Stimulated activated CD4-positive, alpha-beta T cell treated with anti-CD3 and anti-CD28 coated beads, Interleukin-12 subunit alpha, Interleukin-12 subunit beta, amount 100 ng/mL, for 48 hours (primary cell): ENCODE measurements at regions not wholly inside any gene's neighbourhood (a gene's known extent, or its start where the extent isn't known, plus 50 kb on each side); places are given as distances from the start of the nearest gene placed in this dataset.

Experiments used
- DNase-seq, 3 donors: peaks; one replicate each; pipeline ENCODE4 v3.0.0-alpha.2; 2020; ENCODE audit warnings: low read depth in 2 of 3, low spot score in 1 of 3

DNA sequence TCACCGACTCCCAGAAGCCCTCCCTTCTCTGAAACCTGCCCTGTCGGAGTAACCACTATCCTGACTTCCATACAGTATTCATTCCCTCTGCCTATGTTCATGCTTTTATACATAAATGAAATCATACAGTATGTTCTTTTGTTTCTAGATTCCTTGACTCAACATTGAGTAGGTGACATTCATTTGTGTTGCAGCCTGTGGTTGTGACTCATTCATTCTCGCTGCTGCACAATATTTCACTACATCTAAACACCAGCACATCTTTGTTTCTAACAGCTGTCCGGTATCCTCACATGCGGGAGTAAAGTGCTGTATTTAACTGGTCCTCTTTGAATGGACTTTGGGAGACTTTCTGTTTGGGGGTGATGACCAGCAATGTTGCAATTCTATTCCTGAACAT is 135.0 kb upstream of the FOXF1 start:
- DNase-seq = no peak

- no peak for DNase-seq
Observed at GRCh38 chr16:86375851-86376250, 134.5 kb upstream of the FOXF1 start.

GRCh38 chr16:86376837-86377236 is 133.5 kb upstream of the FOXF1 start:
- DNase-seq = no peak

DNA sequence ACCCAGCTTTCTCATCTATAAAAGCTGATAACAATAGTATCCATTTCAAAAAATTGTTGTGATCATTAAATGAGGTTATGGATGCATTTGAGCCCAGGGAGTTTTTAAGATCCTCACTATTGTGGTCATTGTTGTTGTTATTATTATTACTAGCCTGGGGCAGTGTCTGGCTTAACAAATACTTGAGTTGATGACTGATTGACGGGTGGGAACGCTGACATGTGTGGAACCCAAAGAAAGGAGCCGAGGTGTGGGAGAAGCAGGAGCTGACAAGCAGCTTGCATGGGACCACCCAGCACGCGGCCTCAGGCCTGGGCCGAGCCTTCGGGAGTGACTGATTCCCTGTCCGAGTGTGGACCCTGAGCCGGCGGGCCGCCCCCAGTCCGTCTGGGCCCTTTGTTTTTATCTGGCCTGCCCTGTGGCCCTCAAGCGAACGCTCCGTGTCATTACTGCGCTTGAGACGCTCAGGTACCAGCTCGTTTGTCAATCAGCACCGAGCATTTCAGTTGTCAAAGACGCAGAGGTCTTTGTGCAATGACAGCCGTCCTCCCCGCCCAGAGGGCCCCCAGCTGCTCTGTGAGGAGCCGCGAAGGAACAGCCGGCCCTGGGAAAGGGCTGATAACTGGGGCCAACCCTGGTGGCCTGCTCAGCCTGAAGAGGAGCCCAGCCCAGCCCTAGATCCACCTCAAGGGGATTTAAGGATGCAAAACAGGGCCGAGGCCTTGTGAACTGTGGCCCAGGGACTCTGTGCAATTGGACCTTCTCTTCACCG is 132.9 kb upstream of the FOXF1 start:
- no peak for DNase-seq

- no peak for DNase-seq
Observed at GRCh38 chr16:86378128-86378527, 132.2 kb upstream of the FOXF1 start.

DNA sequence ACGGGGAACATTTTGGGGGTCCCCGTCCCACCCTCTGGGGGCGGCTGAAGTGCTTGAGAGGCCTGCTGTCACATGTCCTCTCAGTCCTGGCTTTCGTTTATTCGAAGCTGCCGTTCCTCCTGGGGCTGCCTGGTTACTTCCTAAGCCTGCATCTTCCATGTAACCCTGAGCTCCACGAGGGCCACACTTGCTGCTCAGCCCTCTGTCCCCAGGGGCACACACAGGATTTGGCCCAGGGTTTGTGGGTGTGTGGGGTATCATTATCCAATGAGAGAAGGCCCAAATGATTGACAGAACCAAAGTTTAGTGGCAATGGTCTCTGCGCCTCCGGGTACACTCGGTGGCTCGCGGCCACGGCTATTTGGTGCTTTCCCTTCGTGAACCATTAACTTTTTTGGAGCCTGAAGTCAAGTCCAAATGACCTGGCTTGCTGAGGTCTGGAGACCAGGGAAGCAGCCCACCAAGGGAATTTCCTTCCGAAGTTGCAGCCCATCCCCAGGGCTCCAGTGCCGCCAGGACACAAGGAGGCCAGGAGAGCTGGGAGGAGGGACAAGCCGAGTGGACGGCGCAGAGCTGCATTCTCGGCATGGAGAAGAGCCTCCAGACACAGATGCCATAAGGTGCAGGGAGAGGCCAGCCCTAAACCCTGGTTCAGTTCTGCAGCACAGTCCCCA is 131.4 kb upstream of the FOXF1 start:
- no peak for DNase-seq

DNA sequence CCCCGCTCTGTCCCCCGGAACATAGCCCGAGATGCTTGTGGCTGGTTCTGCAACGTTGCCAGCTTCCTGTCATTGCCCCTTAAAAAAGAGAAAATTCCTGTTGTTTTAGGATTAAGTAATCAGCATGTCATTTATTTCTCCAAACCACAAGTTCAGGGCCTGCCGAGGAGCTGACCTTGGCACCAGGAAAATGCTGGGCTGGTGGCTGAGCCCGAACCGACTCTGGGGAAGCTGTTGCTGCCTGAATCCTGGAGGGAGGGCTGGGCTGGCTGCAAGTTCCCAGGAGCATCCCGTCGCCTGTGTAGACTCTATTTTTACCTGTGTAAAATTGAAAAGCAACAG is 130.9 kb upstream of the FOXF1 start:
- no peak for DNase-seq

GRCh38 chr16:86380030-86380429 is 130.3 kb upstream of the FOXF1 start:
- no peak for DNase-seq

- no peak for DNase-seq
Observed at GRCh38 chr16:86381491-86381890, 128.8 kb upstream of the FOXF1 start.

- DNase-seq = no peak
Observed at GRCh38 chr16:86382067-86382773, 128.1 kb upstream of the FOXF1 start.

- DNase-seq = no peak
Observed at GRCh38 chr16:86382774-86383407, 127.4 kb upstream of the FOXF1 start.

- no peak for DNase-seq
Observed at GRCh38 chr16:86383488-86384262, 126.7 kb upstream of the FOXF1 start.

DNA sequence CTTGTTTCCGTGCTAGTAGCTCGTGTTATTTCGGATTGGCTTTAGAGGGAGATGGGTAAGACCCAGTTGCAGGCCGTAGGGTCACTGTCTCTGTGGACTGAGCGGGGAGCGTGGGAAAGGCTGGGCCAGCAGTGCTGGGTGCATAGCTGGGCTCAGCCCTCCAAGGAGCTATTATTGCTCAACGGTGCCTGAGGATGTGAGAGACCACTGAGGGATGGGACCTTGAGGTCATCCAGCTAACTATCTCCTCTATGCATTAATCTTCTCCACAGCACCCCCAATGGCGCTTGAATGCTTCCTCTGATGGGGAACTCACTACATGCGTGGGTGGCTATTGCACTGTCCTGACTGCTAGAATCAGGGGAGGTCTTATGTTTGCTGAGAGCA is 126.1 kb upstream of the FOXF1 start:
- no peak for DNase-seq

DNA sequence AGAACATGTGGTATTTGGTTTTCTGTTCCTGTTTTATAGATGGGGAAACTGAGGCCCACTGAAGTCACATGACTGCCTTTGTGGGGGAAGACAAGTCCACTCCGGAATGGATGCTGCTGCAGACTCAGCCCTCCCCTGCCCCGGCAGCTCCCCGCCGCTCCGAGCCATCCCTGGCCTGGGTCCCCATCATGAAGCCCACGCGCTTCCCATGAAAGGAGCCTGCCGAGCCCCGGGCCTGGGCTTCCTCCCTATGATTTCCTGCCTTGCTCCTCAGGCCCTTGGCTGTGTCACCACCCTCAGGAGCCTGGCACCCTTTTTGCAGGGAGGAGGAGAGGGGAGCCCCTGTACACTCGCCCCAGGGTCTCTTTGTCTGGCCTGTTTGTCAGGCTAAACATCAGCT is 125.3 kb upstream of the FOXF1 start:
- DNase-seq = no peak

DNA sequence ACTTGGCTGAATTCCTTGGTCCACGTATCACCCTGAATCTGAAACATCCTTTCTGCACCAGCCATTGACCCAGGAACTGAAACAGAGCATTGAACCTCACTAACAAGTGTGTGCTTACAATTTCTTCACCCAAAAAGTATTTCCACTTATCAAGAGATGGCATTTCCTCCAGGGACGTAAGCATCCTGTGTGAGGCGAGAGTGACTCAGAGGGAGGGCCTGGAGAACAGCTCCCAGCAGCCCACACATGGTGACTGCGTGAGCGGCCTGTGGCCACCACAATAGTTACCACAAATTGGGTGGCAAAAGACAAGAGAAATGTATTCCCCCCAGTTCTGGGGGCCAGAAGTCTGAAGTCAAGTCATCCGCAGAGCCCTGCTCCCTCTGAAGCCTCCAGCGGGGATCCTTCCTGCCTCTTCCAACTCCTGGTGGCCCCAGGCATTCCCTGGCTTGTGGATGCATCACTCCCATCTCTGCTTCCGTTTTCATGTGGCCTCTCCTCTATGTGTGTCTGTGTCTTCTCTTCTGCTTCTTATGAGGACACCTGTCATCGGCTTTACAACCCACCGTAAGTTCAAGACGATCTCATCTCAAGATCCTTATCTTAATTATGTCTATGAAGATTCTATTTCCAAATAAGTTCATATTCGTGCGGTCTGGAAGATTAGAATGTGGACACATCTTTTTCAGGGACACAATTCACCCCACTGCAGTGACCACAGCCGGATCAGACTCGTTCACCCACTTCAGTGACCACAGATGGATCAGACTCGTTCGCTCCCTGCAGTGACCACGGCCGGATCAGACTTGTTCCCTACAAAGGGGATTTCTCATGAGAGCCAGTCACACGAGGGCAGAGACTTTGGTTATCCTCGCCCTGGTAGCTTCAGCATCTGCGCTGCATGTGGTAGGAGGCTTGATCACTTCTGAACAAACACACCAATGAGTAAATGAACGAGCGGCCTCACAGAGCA is 122.6 kb upstream of the FOXF1 start:
- no peak for DNase-seq

DNA sequence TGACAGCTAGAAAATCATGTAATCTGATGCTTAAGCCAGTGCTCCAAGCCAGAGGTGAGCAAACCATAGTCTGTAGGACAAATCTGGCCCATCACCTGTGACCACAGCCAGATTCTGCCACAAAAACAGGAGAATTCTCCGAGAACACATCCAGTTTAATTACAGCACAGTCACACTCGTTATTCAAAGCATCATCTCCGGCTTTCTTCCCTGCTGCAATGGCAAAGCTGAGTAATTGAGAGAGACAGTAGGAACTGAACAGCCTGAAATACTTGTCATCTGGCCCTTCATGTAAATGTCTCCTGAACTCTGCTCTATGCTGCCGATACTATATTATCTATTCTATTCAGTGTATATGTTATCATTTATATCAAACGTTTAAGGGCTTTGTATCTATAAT is 121.4 kb upstream of the FOXF1 start:
- DNase-seq = no peak

- no peak for DNase-seq
Observed at GRCh38 chr16:86389566-86390328, 120.6 kb upstream of the FOXF1 start.

- DNase-seq = no peak
Observed at GRCh38 chr16:86390335-86390734, 120.0 kb upstream of the FOXF1 start.

DNA sequence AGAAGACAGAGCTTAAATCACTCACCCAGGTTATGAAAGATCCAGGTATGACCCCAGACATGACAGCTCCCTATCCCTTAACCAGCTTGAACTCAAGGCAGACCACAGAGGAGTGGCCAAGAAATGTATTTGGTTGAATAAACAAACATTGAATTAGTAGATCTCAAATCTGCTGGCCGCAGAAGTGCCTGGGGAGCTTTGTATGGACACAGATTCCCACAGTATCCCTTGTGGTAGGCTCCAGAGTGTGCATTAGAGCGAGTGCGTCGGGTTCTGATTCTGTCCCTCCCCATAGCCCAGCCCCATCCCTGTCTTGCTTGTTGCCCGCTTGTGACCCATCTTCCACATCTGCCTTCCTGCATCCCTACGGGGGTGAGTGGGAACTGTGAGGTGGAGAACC is 118.8 kb upstream of the FOXF1 start:
- no peak for DNase-seq
